ENCODE measurements at regions not wholly inside any gene's neighbourhood (a gene's known extent, or its start where the extent isn't known, plus 50 kb on each side); places are given as distances from the start of the nearest gene placed in this dataset.

DNA sequence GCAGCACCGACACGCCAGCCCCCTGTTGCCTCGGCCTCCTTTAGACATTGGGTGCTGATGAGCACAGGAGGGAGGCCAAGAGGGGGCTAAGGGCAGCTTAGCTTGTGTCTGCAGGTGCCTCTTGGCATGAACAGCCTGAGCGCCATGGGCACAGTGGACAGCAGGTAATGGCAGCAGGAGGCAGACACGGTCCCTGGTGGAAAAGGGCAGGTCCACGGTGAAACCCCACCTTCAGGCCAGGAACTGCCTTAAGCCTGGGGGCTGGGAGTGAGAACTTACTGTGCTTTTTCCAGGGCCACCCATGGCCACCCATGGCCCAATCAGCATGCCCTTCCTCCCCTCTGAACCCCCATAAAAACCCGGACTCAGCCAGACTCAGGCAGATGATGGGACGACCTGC lies 633.4 kb upstream of the TMEFF2 start:
- TF ChIP-seq, protein P1, sequence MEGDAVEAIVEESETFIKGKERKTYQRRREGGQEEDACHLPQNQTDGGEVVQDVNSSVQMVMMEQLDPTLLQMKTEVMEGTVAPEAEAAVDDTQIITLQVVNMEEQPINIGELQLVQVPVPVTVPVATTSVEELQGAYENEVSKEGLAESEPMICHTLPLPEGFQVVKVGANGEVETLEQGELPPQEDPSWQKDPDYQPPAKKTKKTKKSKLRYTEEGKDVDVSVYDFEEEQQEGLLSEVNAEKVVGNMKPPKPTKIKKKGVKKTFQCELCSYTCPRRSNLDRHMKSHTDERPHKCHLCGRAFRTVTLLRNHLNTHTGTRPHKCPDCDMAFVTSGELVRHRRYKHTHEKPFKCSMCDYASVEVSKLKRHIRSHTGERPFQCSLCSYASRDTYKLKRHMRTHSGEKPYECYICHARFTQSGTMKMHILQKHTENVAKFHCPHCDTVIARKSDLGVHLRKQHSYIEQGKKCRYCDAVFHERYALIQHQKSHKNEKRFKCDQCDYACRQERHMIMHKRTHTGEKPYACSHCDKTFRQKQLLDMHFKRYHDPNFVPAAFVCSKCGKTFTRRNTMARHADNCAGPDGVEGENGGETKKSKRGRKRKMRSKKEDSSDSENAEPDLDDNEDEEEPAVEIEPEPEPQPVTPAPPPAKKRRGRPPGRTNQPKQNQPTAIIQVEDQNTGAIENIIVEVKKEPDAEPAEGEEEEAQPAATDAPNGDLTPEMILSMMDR (IDR thresholded peaks at IDR 0.05; ENCODE audit: unreplicated experiment in 3 of 3) = no peak
- Mint-ChIP-seq H3K27ac (no peak overlapping the region), H3K4me3 (no peak overlapping the region), H3K27me3 (ENCODE audit: low read depth) (no peaks in the 10 kb centered on the region), H3K36me3 (ENCODE audit: low read depth) (no peaks in the 10 kb centered on the region), H3K9me3 (no peaks in the 10 kb centered on the region), H3K4me1 (no peaks in the 10 kb centered on the region)

DNA sequence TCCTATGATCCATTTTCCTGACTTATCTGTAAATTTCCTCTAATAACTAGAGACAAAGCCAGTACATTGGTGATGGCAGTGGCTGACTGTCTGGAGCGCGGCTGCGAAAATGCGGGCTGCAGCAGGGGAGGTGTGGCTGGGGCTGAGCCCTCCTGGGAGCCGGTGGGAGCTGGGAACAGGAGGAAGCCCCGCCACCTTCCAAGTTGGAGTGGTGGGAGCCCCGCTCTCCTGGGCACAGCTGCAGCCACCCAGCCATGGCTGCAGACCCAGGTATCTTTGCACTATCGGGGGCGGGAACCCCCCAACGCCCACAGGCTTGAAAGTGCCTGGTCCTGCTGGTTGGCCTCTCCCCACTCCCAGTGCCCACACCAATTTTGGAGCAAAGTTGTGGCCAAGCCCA lies 633.0 kb upstream of the TMEFF2 start:
- Mint-ChIP-seq H3K36me3 (ENCODE audit: low read depth) (no peaks in the 10 kb centered on the region), H3K4me1 (no peaks in the 10 kb centered on the region), H3K9me3 (no peaks in the 10 kb centered on the region), H3K27ac (no peak overlapping the region), H3K4me3 (no peak overlapping the region), H3K27me3 (ENCODE audit: low read depth) (no peaks in the 10 kb centered on the region)
- TF ChIP-seq, protein P1 (IDR thresholded peaks at IDR 0.05; ENCODE audit: unreplicated experiment in 3 of 3) = no peak

DNA sequence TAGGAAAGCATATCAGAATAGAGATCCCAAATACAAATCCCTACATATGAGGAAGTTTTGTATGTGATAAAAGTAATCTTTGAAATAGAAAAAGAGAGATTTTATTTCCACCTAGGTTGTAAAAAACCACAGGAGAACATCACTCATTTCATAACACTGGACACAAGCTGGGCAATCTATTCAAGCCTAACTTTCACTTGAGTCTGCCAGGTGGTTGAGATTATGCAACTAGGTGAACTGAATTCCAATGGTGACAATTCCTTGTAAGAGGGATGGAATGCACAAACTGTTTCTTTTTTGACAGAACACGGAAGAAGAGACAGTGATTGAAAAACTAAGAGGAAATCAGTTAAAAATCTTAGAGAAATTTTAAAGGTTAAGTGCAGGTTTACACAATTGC lies 619.6 kb upstream of the TMEFF2 start:
- H3K9me3 Mint-ChIP-seq = peaks cover 3% of the 10 kb centered on the region
- TF ChIP-seq, protein P1 (IDR thresholded peaks at IDR 0.05; ENCODE audit: unreplicated experiment in 3 of 3) = no peak
- H3K27ac Mint-ChIP-seq = no peak overlapping the region
- H3K4me3 Mint-ChIP-seq = no peak overlapping the region
- H3K27me3 Mint-ChIP-seq (ENCODE audit: low read depth) = no peaks in the 10 kb centered on the region
- no peaks in the 10 kb centered on the region for H3K4me1 Mint-ChIP-seq
- H3K36me3 Mint-ChIP-seq (ENCODE audit: low read depth) = no peaks in the 10 kb centered on the region

DNA sequence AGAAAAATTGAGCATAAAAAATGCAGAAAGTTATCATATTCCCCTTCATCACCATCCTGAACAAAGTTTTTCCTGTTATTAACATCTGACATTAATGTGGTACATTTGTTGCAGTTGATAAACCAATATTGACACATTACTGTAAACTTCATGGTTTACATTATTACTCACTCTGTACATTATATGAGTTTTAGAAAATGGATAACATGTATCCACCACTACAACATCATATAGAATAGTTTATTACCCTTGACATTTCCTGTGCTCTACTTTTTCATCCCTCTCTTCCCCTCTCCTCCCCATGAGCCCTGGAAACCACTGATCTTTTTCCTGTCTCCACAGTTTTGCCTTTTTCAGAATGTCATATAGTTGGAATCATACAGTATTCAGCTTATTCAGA lies 618.6 kb upstream of the TMEFF2 start:
- H3K4me3 Mint-ChIP-seq = no peak overlapping the region
- H3K27ac Mint-ChIP-seq = no peak overlapping the region
- no peaks in the 10 kb centered on the region for H3K36me3 Mint-ChIP-seq (ENCODE audit: low read depth)
- TF ChIP-seq, protein P1 (IDR thresholded peaks at IDR 0.05; ENCODE audit: unreplicated experiment in 3 of 3) = no peak
- H3K4me1 Mint-ChIP-seq = no peaks in the 10 kb centered on the region
- no peaks in the 10 kb centered on the region for H3K27me3 Mint-ChIP-seq (ENCODE audit: low read depth)
- H3K9me3 Mint-ChIP-seq = peaks cover 7% of the 10 kb centered on the region

DNA sequence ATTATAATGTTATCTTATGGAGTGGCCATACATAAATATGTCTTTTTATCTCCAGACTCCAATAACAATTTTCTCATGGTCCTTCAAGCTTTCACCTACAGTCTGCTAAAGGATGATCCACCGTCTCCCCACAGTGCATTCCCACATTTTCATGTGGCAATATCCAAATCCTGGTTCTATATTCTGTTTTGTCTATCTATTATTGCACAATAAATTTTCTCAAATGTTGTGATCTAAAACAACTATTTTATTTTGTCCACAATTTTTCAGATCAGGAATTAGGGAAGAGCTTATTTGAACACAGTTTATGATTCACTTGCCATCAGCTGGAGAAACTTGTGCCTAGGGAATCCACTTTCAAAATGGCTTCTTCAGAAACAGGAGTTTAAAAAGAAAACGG lies 614.4 kb upstream of the TMEFF2 start:
- H3K4me3 Mint-ChIP-seq = no peak overlapping the region
- H3K36me3 Mint-ChIP-seq (ENCODE audit: low read depth) = no peaks in the 10 kb centered on the region
- no peak overlapping the region for H3K27ac Mint-ChIP-seq
- H3K27me3 Mint-ChIP-seq (ENCODE audit: low read depth) = no peaks in the 10 kb centered on the region
- H3K4me1 Mint-ChIP-seq = no peaks in the 10 kb centered on the region
- peaks cover 13% of the 10 kb centered on the region for H3K9me3 Mint-ChIP-seq
- TF ChIP-seq, protein P1 (IDR thresholded peaks at IDR 0.05; ENCODE audit: unreplicated experiment in 3 of 3) = no peak

DNA sequence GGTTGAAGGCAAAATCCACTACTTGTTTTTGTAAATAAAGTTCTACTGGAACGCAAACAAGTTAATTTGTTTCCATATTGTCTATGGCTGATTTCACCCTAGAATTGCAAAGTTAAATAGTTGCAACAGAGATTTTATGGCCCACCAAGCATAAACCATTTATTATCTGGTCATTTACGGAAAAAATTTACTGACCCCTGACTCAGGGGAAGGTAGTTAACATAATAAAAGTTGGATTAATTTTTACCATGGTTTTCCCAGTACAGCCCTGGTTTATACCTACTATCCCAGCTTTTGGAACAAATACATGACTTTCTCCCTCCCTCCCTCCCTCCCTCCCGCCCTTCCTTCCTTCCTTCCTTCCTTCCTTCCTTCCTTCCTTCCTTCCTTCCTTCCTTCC lies 588.9 kb upstream of the TMEFF2 start:
- Mint-ChIP-seq H3K4me3 (no peak overlapping the region), H3K4me1 (no peaks in the 10 kb centered on the region), H3K36me3 (ENCODE audit: low read depth) (no peaks in the 10 kb centered on the region), H3K9me3 (no peaks in the 10 kb centered on the region), H3K27ac (peak overlapping the region in 1 of 3 experiments; percentile 13), H3K27me3 (ENCODE audit: low read depth) (no peaks in the 10 kb centered on the region)
- TF ChIP-seq, protein P1 (IDR thresholded peaks at IDR 0.05; ENCODE audit: unreplicated experiment in 3 of 3) = no peak
